SK-N-SH treated with all-trans-retinoic acid at 6 μM for 48 hours (cell line): ENCODE measurements at regions not wholly inside any gene's neighbourhood (a gene's known extent, or its start where the extent isn't known, plus 50 kb on each side); places are given as distances from the start of the nearest gene placed in this dataset.

ENCODE experiments used
- ARNTL ChIP-seq: fragments of 450-650 bp; formaldehyde crosslinking; IDR thresholded peaks from 2 replicates; pipeline ENCODE4 v1.5.0; 2020; ENCODE audit warnings: low read depth, mild to moderate bottlenecking, moderate library complexity, borderline replicate concordance
- BACH2 ChIP-seq: fragments of 250-450 bp; sonication (Bioruptor Pico); IDR thresholded peaks from 2 replicates; pipeline ENCODE4 v1.9.0; 2021; ENCODE audit warnings: mild to moderate bottlenecking, borderline replicate concordance
- CREB5 ChIP-seq: fragments of 250-450 bp; sonication (Bioruptor Pico); IDR thresholded peaks from 2 replicates; pipeline ENCODE4 v1.5.1; 2020; ENCODE audit warnings: low read depth, mild to moderate bottlenecking, moderate library complexity
- CSDC2 ChIP-seq: fragments of 250-450 bp; sonication (Bioruptor Pico); IDR thresholded peaks from 2 replicates; pipeline ENCODE4 v1.5.0; 2020; ENCODE audit warnings: mild to moderate bottlenecking, moderate library complexity
- ESRRG ChIP-seq: fragments of 250-450 bp; sonication (Bioruptor Pico); IDR thresholded peaks from 2 replicates; pipeline ENCODE4 v1.6.1; 2021; ENCODE audit warnings: mild to moderate bottlenecking
- ISL1 ChIP-seq: fragments of 250-450 bp; sonication (Bioruptor Pico); IDR thresholded peaks from 2 replicates; pipeline ENCODE4 v2.1.2; 2022; ENCODE audit warnings: mild to moderate bottlenecking, moderate library complexity
- SNAI2 ChIP-seq: fragments of 250-450 bp; sonication (Bioruptor Pico); IDR thresholded peaks from 2 replicates; pipeline ENCODE4 v1.5.0; 2020; ENCODE audit warnings: mild to moderate bottlenecking, moderate library complexity
- TSHZ2 ChIP-seq: fragments of 250-450 bp; sonication (Bioruptor Pico); IDR thresholded peaks from 2 replicates; pipeline ENCODE4 v1.5.0; 2020; ENCODE audit warnings: mild to moderate bottlenecking, moderate library complexity
- ZC3H10 ChIP-seq: fragments of 250-450 bp; sonication (Bioruptor Pico); IDR thresholded peaks from 2 replicates; pipeline ENCODE4 v1.5.1; 2021; ENCODE audit warnings: mild to moderate bottlenecking, moderate library complexity
- ZFP3 ChIP-seq: fragments of 250-450 bp; sonication (Bioruptor Pico); IDR thresholded peaks from 2 replicates; pipeline ENCODE4 v1.5.0; 2020; ENCODE audit warnings: mild to moderate bottlenecking, moderate library complexity
- ZNF565 ChIP-seq: fragments of 450-650 bp; formaldehyde crosslinking; conservative IDR thresholded peaks from 2 replicates; pipeline ENCODE4 v1.5.0; 2020; ENCODE audit warnings: low read depth, mild to moderate bottlenecking, moderate library complexity
- ZNF8 ChIP-seq: fragments of 450-650 bp; formaldehyde crosslinking; IDR thresholded peaks from 2 replicates; pipeline ENCODE4 v1.5.0; 2020; ENCODE audit warnings: mild to moderate bottlenecking, moderate library complexity
- TF ChIP-seq, protein P1 (sequence below): fragments of 250-450 bp; sonication (Bioruptor Pico); IDR thresholded peaks from 2 replicates; pipeline ENCODE4 v1.8.0; 2020; ENCODE audit warnings: mild to moderate bottlenecking, moderate library complexity, borderline replicate concordance

- TF ChIP-seq ESRRG (CRISPR knock-in tag) (no peak), ZC3H10 (CRISPR knock-in tag) (no peak), ISL1 (CRISPR knock-in tag) (no peak), SNAI2 (CRISPR knock-in tag) (no peak), ARNTL (CRISPR knock-in tag) (no peak), ZNF8 (no peak), ZFP3 (CRISPR knock-in tag) (no peak), TSHZ2 (CRISPR knock-in tag) (no peak), ZNF565 (no peak), BACH2 (no peak), CREB5 (CRISPR knock-in tag) (no peak), CSDC2 (no peak)
- TF ChIP-seq, protein P1, sequence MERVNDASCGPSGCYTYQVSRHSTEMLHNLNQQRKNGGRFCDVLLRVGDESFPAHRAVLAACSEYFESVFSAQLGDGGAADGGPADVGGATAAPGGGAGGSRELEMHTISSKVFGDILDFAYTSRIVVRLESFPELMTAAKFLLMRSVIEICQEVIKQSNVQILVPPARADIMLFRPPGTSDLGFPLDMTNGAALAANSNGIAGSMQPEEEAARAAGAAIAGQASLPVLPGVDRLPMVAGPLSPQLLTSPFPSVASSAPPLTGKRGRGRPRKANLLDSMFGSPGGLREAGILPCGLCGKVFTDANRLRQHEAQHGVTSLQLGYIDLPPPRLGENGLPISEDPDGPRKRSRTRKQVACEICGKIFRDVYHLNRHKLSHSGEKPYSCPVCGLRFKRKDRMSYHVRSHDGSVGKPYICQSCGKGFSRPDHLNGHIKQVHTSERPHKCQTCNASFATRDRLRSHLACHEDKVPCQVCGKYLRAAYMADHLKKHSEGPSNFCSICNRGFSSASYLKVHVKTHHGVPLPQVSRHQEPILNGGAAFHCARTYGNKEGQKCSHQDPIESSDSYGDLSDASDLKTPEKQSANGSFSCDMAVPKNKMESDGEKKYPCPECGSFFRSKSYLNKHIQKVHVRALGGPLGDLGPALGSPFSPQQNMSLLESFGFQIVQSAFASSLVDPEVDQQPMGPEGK (CRISPR knock-in tag): no peak
Observed at GRCh38 chr9:82679472-82679871, 383.5 kb downstream of the RASEF start.
